Left cardiac atrium (tissue), 4 donors: ENCODE measurements at regions not wholly inside any gene's neighbourhood (a gene's known extent, or its start where the extent isn't known, plus 50 kb on each side); places are given as distances from the start of the nearest gene placed in this dataset.
"Not testable (repeated sequence)": the region's sequence is repeated elsewhere in the genome, so short reads cannot be mapped to it uniquely, and the experiment has no call there.

Experiments used
- ATAC-seq, 2 donors: fragments of 200-7000 bp; cut with Tn5 transposase; one replicate each; pipeline ENCODE4 v1.9.1; 2020; ENCODE audit warnings: mild to moderate bottlenecking in 2 of 2, moderate library complexity in 2 of 2
- DNase-seq: peaks from one replicate; pipeline ENCODE4 v3.0.0-alpha.2; 2020
- intact Hi-C, 2 donors: fragments of 100-400 bp; cut with DNase I; formaldehyde crosslinking; loops; one replicate each; pipeline versions ENCODE4 v1.14.1 to v1.15.1; 2022 to 2023
- donor health status: DM: no; HTN: yes; CAD: no.
- donor health status: DM: no; HTN: yes; CAD: no; lungs with severe emphysema.
- donor health status: DM: yes; HTN: yes; CAD: no.
- donor health status: Dilated cardiomyopathy.

- DNase-seq: no peak
- no peak for ATAC-seq
- intact Hi-C loops: loop anchor here (5.0 kb wide), 1 partner anchor 149 kb away; no protein-coding TSS in a partner anchor
Observed at GRCh38 chr14:87748558-87748957, 244.4 kb downstream of the GALC start.

- peak in 1 of 2 donors; percentile 38 for ATAC-seq
- intact Hi-C loops: loop anchor here (5.0 kb wide), 1 partner anchor 152 kb away; no protein-coding TSS in a partner anchor
- DNase-seq: no peak
Observed at GRCh38 chr14:87745507-87746118, 247.4 kb downstream of the GALC start.

DNA sequence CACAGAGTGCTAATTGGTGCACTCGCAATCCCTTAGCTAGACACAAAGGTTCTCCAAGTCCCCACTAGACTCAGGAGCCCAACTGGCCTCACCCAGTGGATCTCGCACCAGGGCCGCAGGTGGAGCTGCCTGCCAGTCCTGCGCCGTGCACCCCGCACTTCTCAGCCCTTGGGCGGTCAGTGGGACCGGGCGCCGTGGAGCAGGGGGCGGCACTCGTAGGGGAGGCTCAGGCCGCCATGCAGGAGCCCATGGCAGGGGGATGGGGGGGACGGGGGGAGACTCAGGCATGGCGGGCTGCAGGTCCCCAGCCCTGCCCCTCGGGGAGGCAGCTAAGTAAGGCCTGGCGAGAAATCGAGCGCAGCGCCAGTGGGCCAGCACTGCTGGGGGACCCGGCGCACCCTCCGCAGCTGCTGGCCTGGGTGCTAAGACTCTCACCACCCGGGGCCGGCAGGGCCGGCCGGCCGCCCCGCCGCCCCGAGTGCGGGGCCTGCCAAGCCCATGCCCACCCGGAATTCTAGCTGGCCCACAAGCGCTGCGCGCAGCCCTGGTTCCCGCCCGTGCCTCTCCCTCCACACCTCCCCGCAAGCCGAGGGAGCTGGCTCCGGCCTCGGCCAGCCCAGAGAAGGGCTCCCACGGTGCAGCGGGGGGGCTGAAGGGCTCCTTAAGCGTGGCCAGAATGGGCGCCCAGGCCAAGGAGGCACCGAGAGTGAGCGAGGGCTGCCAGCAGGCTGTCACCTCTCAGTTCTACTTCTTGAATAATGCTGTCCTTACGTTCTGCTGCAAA lies 258.2 kb downstream of the GALC start:
- intact Hi-C loops, DNase-seq, ATAC-seq: not testable (repeated sequence)

DNA sequence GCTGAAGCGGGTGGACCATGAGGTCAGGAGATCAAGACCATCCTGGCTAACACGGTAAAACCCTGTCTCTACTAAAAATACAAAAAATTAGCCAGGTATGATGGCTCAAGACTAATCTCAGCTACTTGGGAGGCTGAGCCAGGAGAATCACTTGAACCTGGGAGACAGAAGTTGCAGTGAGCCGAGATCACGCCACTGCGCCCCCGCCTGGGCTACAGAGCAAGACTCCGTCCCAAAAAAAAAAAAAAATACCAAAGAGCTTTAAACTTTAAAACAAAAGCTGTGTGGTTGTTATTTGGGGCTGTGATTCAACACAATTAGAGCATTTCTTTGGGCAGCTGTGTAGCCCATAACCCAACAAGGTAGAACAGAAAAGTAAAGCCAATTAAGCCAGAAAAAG lies 259.9 kb downstream of the GALC start:
- ATAC-seq, intact Hi-C loops, DNase-seq: not testable (repeated sequence)

- ATAC-seq: no peak
- no peak for DNase-seq
- intact Hi-C loops: no loop called here
Observed at GRCh38 chr14:87732562-87732961, 260.4 kb downstream of the GALC start.

DNA sequence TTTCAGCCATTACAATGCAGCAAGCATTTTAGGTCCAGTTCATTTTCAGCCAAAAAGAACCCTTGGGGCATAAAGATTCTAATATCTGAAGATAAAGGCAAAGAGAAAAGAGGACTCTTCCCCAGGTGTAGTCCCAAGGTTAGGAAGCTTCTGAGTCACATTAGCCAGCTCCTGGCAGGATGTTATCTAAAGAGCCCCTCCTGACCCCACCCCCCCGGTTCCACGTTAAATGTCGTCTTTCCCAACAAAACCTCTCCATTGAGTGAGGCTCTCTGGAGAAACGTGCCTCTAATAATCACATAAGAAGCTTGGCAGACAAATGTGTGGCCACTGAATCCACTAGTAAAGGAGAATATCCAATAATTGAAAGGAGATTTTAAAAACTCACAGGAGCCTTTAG lies 267.7 kb downstream of the GALC start:
- DNase-seq: no peak
- ATAC-seq: no peak
- intact Hi-C loops: no loop called here

DNA sequence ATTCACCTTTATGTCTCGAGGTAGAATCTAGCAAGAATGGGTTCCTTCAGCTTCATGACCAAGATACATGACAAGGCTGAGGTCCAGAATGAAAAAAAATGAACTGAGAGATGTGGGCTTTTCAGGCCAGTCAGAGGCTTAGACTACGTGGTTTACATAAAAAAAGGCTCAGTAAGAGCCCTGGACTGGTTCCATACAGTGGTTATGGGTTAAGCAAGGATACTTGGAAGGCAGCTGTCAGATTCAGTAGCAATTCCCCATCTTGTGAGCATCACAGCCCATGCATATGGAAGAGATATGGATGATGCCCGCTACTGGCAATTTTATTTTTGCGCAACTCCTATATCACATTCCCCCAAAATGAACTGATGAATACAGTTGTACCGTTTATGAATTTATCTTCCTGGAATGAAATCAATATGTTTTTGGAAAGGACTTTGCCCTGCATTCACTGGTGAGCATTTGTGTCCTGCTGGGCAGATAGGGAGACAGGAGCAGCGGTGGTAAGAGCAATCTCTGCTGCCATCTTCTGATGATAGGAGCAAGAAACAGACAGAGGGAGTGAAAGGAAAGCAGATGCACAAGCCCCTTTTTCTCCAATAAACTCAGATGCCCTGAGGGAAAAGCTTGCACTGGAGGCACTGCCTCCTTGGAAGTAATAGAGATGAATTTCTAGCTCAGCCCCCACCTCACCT lies 280.4 kb downstream of the GALC start:
- intact Hi-C loops: no loop called here
- ATAC-seq: no peak

GRCh38 chr14:87705439-87705896 lies 287.5 kb downstream of the GALC start:
- ATAC-seq (peak in 1 of 2 donors; percentile 89), DNase-seq (peak; percentile 25)
- intact Hi-C loops: no loop called here

More for the DNA sequence above, 280.4 kb downstream of the GALC start:
- no peak for DNase-seq

GRCh38 chr14:87698481-87698880 lies 294.5 kb downstream of the GALC start:
- ATAC-seq: peak in 1 of 2 donors; percentile 38
- intact Hi-C loops: no loop called here
- no peak for DNase-seq

DNA sequence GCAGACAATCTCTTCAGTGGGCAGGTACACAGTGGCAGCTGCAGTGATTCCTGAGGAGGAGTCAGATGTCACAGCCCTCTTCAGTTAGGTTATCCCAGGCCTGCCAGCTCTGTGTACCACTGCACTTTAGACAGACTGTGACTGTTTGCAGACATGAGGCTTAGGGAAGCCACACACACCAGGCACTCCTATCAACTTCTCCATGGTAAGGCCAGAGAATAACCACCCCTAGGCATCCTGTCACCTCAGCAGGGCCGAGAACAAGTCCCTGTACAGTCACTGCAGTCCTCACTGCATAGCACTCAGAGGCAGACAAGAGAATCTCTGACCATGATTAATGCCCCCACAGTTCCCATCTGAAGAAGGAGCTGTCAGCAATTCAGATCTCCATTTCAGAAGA lies 296.5 kb downstream of the GALC start:
- intact Hi-C loops: no loop called here
- DNase-seq: no peak
- ATAC-seq: no peak

DNA sequence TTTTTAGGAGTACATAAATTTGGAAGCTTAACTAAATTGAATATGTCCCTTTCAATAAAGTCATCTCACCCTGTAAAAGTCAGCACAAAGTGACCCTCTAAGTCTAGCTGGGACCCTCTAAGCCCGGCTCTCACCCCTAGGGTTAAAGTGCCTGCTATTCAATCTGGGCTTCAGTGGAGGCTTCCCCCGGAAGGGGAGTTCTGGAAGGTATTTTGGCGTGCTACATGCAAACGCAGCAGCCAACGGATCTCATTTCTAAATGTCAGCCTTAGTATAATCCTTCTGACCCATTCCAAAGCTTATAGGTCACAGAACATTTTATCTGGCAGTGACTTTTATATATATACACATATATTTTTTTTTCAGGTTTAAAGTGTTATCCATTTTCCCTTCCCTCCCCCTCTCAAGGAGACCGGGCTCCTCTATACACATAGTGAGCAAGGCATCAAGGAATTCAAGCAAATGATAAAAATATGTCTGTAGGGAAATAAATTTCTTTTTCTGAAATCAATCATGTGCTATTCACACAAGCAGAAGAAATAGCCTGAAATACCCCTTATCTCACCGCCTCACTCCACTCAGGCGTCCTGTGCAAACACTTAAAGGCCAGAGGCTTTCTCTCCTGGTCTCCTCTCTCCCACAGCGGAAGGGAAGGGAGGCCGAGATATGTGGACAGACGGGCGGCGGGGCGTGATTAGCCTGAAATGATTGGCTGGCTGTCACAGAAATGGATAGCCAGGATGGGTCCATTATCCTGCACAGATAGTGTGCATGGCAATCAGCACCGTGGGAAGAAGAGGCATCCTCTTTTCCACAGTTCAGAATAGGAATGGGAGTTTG lies 301.7 kb downstream of the GALC start:
- intact Hi-C loops: no loop called here
- ATAC-seq: peak; percentile 15 to 86
- DNase-seq: peak; percentile 52

DNA sequence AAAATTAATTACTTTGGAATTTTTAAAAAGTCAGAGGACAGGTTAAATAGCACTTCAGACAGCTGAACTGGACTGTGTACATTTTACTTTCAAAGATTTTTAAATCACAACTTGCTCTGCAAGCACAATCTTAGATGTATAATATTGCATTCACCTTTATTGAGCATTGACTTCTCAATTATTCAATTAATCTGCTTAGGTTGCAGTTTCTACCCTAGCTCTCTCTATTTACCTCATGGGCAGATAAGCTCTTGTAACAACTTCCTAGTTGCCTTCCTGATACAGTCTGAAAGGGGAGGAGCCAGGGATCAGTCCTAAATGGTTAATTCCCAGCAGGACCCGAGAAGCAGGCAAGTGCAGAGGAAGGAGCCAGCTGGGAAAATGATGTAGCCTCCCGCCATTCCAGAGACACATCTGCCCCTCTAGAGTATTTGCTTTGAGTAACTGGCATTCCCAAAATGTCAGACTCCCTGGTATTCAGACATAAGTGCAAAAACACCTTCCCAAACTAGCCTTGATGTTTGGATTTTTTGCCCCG lies 302.8 kb downstream of the GALC start:
- DNase-seq: no peak
- ATAC-seq: peak in 1 of 2 donors; percentile 40
- intact Hi-C loops: no loop called here

DNA sequence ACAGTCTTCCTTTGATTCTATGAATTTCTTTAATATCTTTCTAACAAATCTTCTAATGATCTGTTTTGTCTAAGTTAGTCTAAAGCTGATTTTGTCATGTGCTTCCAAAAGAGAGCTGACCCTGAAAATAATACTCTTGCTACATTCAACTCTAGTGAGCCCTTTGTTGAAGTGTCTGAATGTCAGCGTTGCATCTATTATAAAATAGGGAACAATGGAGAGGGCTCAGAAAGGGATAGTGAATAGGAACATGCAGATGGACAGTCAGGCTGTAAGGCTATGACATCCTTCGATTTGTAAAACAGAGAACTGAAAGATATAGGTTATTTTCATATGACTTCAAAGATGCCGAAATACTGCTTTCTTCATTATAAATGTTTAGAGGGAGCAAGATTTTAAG lies 304.5 kb downstream of the GALC start:
- DNase-seq: no peak
- ATAC-seq: no peak
- intact Hi-C loops: no loop called here

DNA sequence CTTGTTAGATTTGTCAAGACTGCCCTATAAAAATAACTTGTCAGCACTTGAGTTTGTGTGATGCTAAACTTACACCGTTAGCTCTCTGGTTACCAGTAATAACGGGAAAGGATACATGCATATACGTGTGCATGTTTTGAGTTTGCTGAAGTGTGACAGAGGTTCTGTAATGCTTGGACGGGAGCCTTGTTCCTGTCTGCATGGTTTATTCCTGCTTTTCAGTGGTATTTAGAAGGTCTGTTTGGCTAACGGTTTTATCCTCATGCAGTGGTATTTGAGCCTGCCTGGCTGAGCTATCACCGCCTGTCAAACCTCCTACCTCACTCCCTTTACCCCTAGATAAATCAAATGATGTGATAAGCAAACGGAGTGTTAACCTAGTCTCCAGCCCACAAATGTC lies 305.6 kb downstream of the GALC start:
- DNase-seq (no peak), ATAC-seq (peak in 1 of 2 donors; percentile 50)
- intact Hi-C loops: no loop called here

- ATAC-seq (no peak), DNase-seq (no peak)
- intact Hi-C loops: no loop called here
Observed at GRCh38 chr14:87686746-87687145, 306.2 kb downstream of the GALC start.

DNA sequence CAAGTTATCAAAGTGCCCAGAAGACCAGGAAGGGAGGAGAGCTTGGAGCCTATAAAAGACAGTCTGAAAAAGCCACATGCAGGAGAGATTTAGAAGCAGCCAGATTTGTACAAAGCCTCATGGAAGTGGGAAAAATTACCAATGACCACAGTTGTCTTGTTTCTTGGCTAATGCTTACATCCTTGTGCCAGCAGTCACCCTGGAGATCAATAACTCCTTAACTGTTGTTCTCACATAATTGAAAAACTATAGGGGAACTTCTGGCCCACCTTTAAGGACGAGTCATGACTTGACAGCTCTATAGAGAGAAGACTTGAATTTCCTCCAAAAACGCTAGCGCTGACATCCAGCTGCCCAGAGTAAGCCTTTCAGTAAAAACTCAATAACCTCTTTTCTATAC lies 313.1 kb downstream of the GALC start:
- ATAC-seq (no peak), DNase-seq (no peak)
- intact Hi-C loops: no loop called here

DNA sequence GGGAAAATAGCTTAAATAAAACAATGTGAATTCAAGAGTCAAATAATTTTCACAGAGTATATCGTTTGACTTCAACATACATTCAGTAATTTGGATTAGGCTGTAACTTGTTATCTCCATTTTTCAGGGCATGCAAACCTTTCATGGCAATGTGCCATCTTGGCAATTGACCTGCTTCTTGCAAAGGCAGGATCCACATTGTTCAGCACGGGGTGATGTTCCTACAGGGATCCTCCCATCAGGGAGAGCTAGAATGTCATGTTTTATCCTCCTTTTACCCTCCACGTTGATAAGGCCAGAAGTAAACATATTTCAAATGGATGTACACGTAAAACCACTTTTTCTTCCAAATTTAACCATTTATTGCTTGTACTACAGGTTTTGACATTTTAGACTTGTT lies 314.4 kb downstream of the GALC start:
- ATAC-seq (peak in 1 of 2 donors; percentile 76), DNase-seq (no peak)
- intact Hi-C loops: no loop called here

DNA sequence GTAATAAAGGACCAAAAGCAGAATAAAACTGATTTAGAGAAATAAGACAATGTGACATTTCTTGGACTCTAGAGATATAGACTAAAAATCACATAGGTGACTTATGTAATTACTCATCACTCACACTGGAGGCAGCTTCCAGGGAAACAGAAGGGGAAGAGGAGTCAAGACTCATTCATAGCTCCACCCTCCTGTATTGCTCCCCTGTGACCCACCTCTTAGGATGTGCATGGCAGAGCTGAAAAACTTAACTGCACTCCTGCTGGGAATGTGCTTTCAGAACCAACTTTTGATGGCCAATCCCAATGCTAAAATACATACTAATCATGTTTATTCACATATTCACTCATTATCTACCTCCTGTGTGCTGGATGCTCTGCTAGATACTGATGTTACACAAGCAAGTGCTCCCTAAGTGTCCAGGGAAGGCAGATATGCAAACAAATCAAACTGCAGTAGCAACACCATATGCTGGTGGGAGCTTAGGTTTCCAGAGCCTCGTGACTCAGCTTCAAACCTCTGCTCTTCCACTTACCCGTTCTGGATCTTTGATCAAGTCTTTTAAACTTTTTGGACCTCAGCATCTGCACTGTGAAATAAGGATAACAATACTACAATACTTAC lies 316.1 kb downstream of the GALC start:
- intact Hi-C loops: no loop called here
- ATAC-seq (no peak), DNase-seq (no peak)
